HEK293 (cell line): ENCODE measurements at regions not wholly inside any gene's neighbourhood (a gene's known extent, or its start where the extent isn't known, plus 50 kb on each side); places are given as distances from the start of the nearest gene placed in this dataset.

Source experiments
- CTCF ChIA-PET: fragments of 350-600 bp; formaldehyde crosslinking; extraction: SDS; loops from one replicate; lab custom pipeline; 2021; ENCODE audit warnings: antibody characterized with exemption; lab: Yijun Ruan, JAX
- POLR2A ChIA-PET: fragments of 300-600 bp; formaldehyde crosslinking; extraction: SDS; loops from one replicate; lab custom pipeline; 2020; ENCODE audit warnings: antibody characterized with exemption, inconsistent platforms; lab: Yijun Ruan, JAX
- H3K27ac ChIP-seq: fragments of 200-500 bp; sonication (Bioruptor generic); 2 replicates; pipeline ENCODE4 v1.5.1; 2014; ENCODE audit warnings: low read depth, low read length, control low read depth, inconsistent platforms; ENCODE audit errors: extremely low read depth
- H3K36me3 ChIP-seq, 2 experiments: fragments of 200-500 bp in 1 of 2; sonication (Bioruptor generic) in 1 of 2; 1 replicate in 1 of 2; 2 replicates in 1 of 2; pipeline ENCODE4 v1.5.1; 2014 to 2017; ENCODE audit warnings: inconsistent platforms in 2 of 2, low read length in 2 of 2; ENCODE audit not compliant: control insufficient read depth in 2 of 2, insufficient read depth in 1 of 2
- H3K4me1 ChIP-seq: fragments of 200-500 bp; sonication (Bioruptor generic); 2 replicates; pipeline ENCODE4 v1.5.1; 2014; ENCODE audit warnings: mild to moderate bottlenecking, low read length, inconsistent platforms; ENCODE audit not compliant: control insufficient read depth, insufficient read depth
- H3K4me3 ChIP-seq: 2 replicates; pipeline ENCODE4 v1.5.1; 2011; ENCODE audit warnings: low read depth, mild to moderate bottlenecking, control low read depth, low read length, moderate library complexity
- H3K9me3 ChIP-seq: fragments of 200-500 bp; sonication (Bioruptor generic); 2 replicates; pipeline ENCODE4 v1.5.1; 2014; ENCODE audit warnings: low read depth, low read length, inconsistent platforms; ENCODE audit not compliant: control insufficient read depth, insufficient read depth
- BCL11B ChIP-seq: fragments of 450-650 bp; formaldehyde crosslinking; IDR thresholded peaks from 2 replicates; pipeline ENCODE4 v1.5.1; 2016; ENCODE audit warnings: low read depth, missing biosample characterization, missing genetic modification characterization
- SALL2 ChIP-seq: fragments of 450-650 bp; formaldehyde crosslinking; IDR thresholded peaks from 2 replicates; pipeline ENCODE4 v1.5.0; 2017; ENCODE audit warnings: missing biosample characterization, mild to moderate bottlenecking, missing genetic modification characterization, borderline replicate concordance
- SP2 ChIP-seq: fragments of 450-650 bp; formaldehyde crosslinking; IDR thresholded peaks from 2 replicates; pipeline ENCODE4 v1.5.1; 2016; ENCODE audit warnings: missing biosample characterization, missing genetic modification characterization
- ZBTB8A ChIP-seq: fragments of 450-650 bp; formaldehyde crosslinking; IDR thresholded peaks from 2 replicates; pipeline ENCODE4 v1.5.1; 2016; ENCODE audit warnings: missing biosample characterization, missing genetic modification characterization
- ZNF10 ChIP-seq: fragments of 450-650 bp; formaldehyde crosslinking; IDR thresholded peaks from 2 replicates; pipeline ENCODE4 v1.5.1; 2017; ENCODE audit warnings: missing biosample characterization, missing genetic modification characterization
- ZNF2 ChIP-seq: fragments of 450-650 bp; formaldehyde crosslinking; IDR thresholded peaks from 2 replicates; pipeline ENCODE4 v1.5.1; 2016; ENCODE audit warnings: missing biosample characterization, missing genetic modification characterization
- ZNF248 ChIP-seq: fragments of 450-650 bp; formaldehyde crosslinking; IDR thresholded peaks from 2 replicates; pipeline ENCODE4 v1.5.1; 2017; ENCODE audit warnings: missing biosample characterization, missing genetic modification characterization
- ZNF354C ChIP-seq: fragments of 450-650 bp; formaldehyde crosslinking; IDR thresholded peaks from 2 replicates; pipeline ENCODE4 v1.5.1; 2016; ENCODE audit warnings: missing biosample characterization, missing genetic modification characterization, low read depth, borderline replicate concordance
- ZNF473 ChIP-seq: fragments of 450-650 bp; formaldehyde crosslinking; IDR thresholded peaks from 2 replicates; pipeline ENCODE4 v1.5.1; 2017; ENCODE audit warnings: missing biosample characterization, missing genetic modification characterization
- ZNF548 ChIP-seq: fragments of 450-650 bp; formaldehyde crosslinking; IDR thresholded peaks from 2 replicates; pipeline ENCODE4 v1.5.1; 2016; ENCODE audit warnings: missing biosample characterization, missing genetic modification characterization
- ZNF624 ChIP-seq: fragments of 450-650 bp; formaldehyde crosslinking; IDR thresholded peaks from 2 replicates; pipeline ENCODE4 v1.5.1; 2017; ENCODE audit warnings: missing biosample characterization, missing genetic modification characterization
- ZNF677 ChIP-seq: fragments of 450-650 bp; IDR thresholded peaks from 2 replicates; pipeline ENCODE4 v1.5.0; 2018; ENCODE audit warnings: missing biosample characterization, mild to moderate bottlenecking, missing genetic modification characterization, moderate library complexity
- TF ChIP-seq, protein P1 (sequence below): fragments of 450-650 bp; formaldehyde crosslinking; IDR thresholded peaks from 2 replicates; pipeline ENCODE4 v1.5.0; 2017; ENCODE audit warnings: missing biosample characterization, missing genetic modification characterization, borderline replicate concordance
- TF ChIP-seq, protein P2 (sequence below): fragments of 450-650 bp; formaldehyde crosslinking; IDR thresholded peaks from 2 replicates; pipeline ENCODE4 v1.5.1; 2016; ENCODE audit warnings: missing biosample characterization, missing genetic modification characterization
- TF ChIP-seq, protein P3 (sequence below): fragments of 450-650 bp; formaldehyde crosslinking; IDR thresholded peaks from 2 replicates; pipeline ENCODE4 v1.5.1; 2016; ENCODE audit warnings: missing biosample characterization, missing genetic modification characterization
- TF ChIP-seq, protein P4 (sequence below): fragments of 450-650 bp; formaldehyde crosslinking; IDR thresholded peaks from 2 replicates; pipeline ENCODE4 v1.5.1; 2017; ENCODE audit warnings: missing biosample characterization, missing genetic modification characterization
- TF ChIP-seq, protein P5 (sequence below): fragments of 450-650 bp; formaldehyde crosslinking; conservative IDR thresholded peaks from 2 replicates; pipeline ENCODE4 v1.5.1; 2016; ENCODE audit warnings: low read depth, missing biosample characterization, missing genetic modification characterization

DNA sequence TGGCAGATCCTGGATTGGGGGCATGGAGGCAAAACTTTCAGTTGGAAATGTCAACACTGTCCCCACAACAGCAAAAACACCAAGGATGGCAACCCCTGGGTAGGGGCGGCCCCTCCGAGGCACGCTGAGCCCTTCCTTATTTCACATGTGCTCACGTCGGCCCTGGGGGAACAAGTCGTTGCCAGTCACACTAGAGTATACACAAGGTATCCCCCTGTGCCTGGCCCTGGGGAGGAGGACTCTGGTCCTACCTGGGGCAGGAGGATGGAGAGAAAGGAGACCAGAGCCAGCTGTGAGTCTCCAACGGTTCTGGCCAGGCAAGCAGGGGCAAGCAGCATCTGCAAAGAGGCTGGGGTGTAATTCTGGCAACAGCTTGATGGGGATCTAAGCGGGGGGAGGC is 126.9 kb upstream of the FOXD4L5 start:
- H3K4me3 ChIP-seq, result no peak overlapping the region
- POLR2A ChIA-PET, result no interaction called here
- H3K9me3 ChIP-seq, result no peaks in the 10 kb centered on the region
- H3K4me1 ChIP-seq, result no peaks in the 10 kb centered on the region
- CTCF ChIA-PET, result no interaction called here
- no peak overlapping the region for H3K27ac ChIP-seq
- TF ChIP-seq, protein P1, sequence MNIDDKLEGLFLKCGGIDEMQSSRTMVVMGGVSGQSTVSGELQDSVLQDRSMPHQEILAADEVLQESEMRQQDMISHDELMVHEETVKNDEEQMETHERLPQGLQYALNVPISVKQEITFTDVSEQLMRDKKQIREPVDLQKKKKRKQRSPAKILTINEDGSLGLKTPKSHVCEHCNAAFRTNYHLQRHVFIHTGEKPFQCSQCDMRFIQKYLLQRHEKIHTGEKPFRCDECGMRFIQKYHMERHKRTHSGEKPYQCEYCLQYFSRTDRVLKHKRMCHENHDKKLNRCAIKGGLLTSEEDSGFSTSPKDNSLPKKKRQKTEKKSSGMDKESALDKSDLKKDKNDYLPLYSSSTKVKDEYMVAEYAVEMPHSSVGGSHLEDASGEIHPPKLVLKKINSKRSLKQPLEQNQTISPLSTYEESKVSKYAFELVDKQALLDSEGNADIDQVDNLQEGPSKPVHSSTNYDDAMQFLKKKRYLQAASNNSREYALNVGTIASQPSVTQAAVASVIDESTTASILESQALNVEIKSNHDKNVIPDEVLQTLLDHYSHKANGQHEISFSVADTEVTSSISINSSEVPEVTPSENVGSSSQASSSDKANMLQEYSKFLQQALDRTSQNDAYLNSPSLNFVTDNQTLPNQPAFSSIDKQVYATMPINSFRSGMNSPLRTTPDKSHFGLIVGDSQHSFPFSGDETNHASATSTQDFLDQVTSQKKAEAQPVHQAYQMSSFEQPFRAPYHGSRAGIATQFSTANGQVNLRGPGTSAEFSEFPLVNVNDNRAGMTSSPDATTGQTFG (tag by site-specific recombination), result no peak
- TF ChIP-seq ZNF677 (tag by site-specific recombination) (no peak), ZNF548 (no peak), ZNF624 (tag by site-specific recombination) (no peak), ZNF473 (tag by site-specific recombination) (no peak), SALL2 (tag by site-specific recombination) (no peak), ZNF354C (tag by site-specific recombination) (no peak)
- TF ChIP-seq, protein P2, sequence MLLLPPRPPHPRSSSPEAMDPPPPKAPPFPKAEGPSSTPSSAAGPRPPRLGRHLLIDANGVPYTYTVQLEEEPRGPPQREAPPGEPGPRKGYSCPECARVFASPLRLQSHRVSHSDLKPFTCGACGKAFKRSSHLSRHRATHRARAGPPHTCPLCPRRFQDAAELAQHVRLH (tag by site-specific recombination), result no peak
- TF ChIP-seq, protein P3, sequence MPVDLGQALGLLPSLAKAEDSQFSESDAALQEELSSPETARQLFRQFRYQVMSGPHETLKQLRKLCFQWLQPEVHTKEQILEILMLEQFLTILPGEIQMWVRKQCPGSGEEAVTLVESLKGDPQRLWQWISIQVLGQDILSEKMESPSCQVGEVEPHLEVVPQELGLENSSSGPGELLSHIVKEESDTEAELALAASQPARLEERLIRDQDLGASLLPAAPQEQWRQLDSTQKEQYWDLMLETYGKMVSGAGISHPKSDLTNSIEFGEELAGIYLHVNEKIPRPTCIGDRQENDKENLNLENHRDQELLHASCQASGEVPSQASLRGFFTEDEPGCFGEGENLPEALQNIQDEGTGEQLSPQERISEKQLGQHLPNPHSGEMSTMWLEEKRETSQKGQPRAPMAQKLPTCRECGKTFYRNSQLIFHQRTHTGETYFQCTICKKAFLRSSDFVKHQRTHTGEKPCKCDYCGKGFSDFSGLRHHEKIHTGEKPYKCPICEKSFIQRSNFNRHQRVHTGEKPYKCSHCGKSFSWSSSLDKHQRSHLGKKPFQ (tag by site-specific recombination), result no peak
- no peaks in the 10 kb centered on the region for H3K36me3 ChIP-seq

DNA sequence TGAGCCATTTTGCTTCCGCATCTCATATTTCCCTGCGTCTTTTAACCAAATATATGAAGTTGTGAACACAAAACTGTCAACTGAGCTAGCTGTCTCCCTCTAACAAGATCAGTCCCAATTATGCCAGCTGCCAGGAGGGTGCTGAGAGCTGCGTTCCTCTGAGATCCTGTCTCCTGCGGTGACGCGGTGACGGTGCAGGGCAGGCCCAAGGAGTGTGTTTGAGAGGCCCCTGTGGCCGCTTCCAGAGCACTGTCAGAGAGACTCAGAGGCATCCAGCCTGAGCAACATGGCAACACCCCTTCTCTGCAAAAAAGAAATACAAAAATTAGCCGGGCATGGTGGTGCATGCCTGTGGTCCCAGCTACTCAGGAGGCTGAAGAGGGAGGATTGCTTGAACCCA is 126.3 kb upstream of the FOXD4L5 start:
- H3K9me3 ChIP-seq, result no peaks in the 10 kb centered on the region
- POLR2A ChIA-PET, result no interaction called here
- H3K4me1 ChIP-seq, result no peaks in the 10 kb centered on the region

More for the DNA sequence above, 126.3 kb upstream of the FOXD4L5 start:
- H3K4me3 ChIP-seq, result no peak overlapping the region
- no peak overlapping the region for H3K27ac ChIP-seq
- TF ChIP-seq ZNF248 (no peak), SP2 (tag by site-specific recombination) (no peak), ZNF2 (tag by site-specific recombination) (no peak), ZNF10 (tag by site-specific recombination) (no peak), ZBTB8A (tag by site-specific recombination) (no peak), BCL11B (tag by site-specific recombination) (no peak)
- TF ChIP-seq, protein P4, sequence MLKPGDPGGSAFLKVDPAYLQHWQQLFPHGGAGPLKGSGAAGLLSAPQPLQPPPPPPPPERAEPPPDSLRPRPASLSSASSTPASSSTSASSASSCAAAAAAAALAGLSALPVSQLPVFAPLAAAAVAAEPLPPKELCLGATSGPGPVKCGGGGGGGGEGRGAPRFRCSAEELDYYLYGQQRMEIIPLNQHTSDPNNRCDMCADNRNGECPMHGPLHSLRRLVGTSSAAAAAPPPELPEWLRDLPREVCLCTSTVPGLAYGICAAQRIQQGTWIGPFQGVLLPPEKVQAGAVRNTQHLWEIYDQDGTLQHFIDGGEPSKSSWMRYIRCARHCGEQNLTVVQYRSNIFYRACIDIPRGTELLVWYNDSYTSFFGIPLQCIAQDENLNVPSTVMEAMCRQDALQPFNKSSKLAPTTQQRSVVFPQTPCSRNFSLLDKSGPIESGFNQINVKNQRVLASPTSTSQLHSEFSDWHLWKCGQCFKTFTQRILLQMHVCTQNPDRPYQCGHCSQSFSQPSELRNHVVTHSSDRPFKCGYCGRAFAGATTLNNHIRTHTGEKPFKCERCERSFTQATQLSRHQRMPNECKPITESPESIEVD (tag by site-specific recombination), result no peak
- TF ChIP-seq, protein P5, sequence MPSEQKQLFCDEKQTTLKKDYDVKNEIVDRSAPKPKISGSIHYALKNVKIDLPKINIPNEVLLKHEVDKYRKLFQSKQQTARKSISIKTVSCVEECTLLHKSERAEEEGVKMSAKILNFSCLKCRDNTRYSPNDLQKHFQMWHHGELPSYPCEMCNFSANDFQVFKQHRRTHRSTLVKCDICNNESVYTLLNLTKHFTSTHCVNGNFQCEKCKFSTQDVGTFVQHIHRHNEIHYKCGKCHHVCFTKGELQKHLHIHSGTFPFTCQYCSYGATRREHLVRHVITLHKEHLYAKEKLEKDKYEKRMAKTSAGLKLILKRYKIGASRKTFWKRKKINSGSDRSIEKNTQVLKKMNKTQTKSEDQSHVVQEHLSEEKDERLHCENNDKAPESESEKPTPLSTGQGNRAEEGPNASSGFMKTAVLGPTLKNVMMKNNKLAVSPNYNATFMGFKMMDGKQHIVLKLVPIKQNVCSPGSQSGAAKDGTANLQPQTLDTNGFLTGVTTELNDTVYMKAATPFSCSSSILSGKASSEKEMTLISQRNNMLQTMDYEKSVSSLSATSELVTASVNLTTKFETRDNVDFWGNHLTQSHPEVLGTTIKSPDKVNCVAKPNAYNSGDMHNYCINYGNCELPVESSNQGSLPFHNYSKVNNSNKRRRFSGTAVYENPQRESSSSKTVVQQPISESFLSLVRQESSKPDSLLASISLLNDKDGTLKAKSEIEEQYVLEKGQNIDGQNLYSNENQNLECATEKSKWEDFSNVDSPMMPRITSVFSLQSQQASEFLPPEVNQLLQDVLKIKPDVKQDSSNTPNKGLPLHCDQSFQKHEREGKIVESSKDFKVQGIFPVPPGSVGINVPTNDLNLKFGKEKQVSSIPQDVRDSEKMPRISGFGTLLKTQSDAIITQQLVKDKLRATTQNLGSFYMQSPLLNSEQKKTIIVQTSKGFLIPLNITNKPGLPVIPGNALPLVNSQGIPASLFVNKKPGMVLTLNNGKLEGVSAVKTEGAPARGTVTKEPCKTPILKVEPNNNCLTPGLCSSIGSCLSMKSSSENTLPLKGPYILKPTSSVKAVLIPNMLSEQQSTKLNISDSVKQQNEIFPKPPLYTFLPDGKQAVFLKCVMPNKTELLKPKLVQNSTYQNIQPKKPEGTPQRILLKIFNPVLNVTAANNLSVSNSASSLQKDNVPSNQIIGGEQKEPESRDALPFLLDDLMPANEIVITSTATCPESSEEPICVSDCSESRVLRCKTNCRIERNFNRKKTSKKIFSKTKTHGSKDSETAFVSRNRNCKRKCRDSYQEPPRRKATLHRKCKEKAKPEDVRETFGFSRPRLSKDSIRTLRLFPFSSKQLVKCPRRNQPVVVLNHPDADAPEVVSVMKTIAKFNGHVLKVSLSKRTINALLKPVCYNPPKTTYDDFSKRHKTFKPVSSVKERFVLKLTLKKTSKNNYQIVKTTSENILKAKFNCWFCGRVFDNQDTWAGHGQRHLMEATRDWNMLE (tag by site-specific recombination), result no peak
- no peaks in the 10 kb centered on the region for H3K36me3 ChIP-seq
- CTCF ChIA-PET, result no interaction called here
